HG03521 (cell line): ENCODE measurements at regions not wholly inside any gene's neighbourhood (a gene's known extent, or its start where the extent isn't known, plus 50 kb on each side); places are given as distances from the start of the nearest gene placed in this dataset.
A peak's percentile ranks its signal among the peaks of the same experiment; 100 is the strongest.
"Not testable (repeated sequence)": the region's sequence is repeated elsewhere in the genome, so short reads cannot be mapped to it uniquely, and the experiment has no call there.

Experiments
- ATAC-seq: cut with Tn5 transposase; IDR thresholded peaks from one replicate; pipeline ENCODE4 v1.9.1; 2021; ENCODE audit warnings: mild to moderate bottlenecking, moderate library complexity; ENCODE audit not compliant: unreplicated experiment

DNA sequence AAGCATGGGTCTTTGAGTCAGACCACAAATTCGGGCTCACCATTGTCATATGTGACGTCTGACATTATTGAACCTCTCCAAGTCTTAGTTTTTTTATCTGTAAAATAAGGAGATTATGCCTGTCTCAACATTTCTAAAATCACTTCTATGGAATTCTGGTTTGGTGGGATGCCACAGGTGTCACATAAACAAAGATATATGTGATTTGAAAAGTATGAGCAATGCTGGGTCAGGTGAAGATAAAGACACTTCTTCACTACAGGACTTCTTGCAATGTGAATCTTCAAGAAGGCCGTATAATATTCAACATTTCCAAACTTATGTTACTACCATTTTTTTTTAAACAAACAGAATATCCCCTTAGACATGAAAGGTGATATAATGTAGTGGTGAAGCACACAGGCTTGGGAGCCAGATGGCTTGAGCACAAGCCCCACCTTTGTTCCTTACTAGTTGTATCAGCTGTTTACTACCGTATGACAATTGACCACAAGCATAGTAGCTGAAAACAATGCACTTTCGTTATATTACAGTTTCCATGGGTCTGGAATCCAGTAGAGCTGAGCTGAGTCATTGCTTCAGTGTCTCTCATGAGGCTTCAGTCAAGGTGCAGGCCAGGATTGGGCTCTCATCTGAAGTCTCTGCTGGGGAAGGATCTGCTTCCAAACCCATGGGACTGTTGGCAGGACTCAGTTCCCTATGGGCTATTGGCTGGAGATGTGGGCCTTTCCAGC, 87.7 kb downstream of the UTP18 start:
- no peak for ATAC-seq

- no peak for ATAC-seq
Measured at GRCh38 chr17:51351080-51351479, 90.7 kb downstream of the UTP18 start.

GRCh38 chr17:51351890-51352289, 91.5 kb downstream of the UTP18 start:
- no peak for ATAC-seq

DNA sequence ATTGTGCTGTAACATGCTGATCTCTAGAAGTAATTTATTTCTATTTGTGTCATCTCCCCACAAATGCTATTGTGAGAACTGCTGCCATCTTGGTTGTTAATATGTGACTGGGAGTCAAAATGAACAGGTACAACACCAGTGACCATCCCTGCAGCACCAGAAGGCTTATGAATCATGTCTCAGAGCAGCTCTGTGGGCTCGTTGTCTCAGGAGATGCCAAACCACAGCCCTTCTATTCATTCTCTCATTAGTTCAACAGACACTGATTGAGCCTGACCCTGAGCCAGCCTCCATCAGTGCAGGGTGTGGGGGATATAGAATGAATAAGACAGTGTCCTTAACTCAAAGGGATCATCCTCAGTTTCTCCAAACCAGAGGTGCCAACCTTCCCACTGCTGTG, 92.5 kb downstream of the UTP18 start:
- no peak for ATAC-seq

GRCh38 chr17:51353296-51353695, 93.0 kb downstream of the UTP18 start:
- ATAC-seq: no peak

DNA sequence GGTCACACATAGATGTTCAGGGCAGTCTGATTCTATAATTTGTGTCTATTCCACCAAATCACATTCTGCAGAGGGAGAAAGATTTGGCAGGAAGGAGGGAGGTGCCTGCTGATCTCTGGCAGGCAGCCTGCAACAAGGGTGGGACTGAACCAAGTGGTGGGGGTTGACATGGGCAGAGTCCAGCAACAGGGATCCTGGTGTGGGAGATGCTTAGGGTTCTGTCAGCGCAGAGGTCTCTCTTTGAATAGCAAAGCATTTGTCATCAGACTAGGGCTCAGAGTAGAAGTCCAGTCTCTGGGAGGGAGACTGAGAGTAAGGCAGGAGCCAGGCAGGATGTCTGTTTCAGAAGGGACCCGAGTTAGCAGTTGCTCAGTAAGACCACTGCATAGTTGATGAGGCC, 94.6 kb downstream of the UTP18 start:
- ATAC-seq: no peak

GRCh38 chr17:51355441-51356410, 95.4 kb downstream of the UTP18 start:
- no peak for ATAC-seq

- no peak for ATAC-seq
Measured at GRCh38 chr17:51359055-51359454, 98.7 kb downstream of the UTP18 start.

- ATAC-seq: no peak
Measured at GRCh38 chr17:51362811-51363585, 102.7 kb downstream of the UTP18 start.

DNA sequence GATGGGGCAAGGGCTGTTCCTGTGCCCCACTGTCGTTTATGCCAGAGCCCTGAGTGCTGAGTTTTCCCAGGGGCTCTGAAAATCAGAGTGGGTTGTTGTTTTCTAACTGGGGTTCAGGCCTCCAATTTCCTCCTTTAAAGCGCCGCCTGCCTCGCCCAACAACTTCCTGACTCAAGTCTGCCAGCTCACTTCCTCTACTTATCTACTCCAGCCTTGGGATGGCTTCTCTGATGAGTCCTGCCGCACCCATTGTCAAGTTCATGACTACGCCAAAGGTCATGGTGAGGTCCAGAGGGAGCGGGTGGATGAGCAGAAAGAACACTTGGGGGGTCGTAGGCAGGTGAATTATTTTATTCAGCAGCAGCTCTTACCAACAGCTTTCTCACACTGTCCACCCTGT, 104.7 kb downstream of the UTP18 start:
- ATAC-seq: no peak

DNA sequence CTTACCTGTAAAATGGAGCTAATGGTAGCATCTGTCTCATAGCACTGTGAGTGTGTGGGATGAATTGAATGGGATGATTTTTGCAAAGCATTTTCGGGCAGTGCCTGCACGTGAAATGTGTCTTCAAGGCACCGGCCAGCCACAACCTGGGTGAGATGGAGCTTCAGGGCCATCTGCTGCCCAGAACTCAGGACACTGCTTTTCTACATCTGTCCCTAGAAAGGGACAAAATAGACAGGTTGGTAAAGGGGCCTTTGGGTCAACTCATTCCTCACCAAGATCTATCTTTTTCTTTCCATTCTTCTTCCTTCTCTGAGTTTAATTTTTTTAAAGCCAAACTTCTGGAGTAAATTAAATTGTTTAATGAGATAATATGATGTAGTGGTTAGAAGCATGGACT, 106.5 kb downstream of the UTP18 start:
- ATAC-seq: no peak

GRCh38 chr17:51367836-51368235, 107.5 kb downstream of the UTP18 start:
- ATAC-seq: not testable (repeated sequence)

DNA sequence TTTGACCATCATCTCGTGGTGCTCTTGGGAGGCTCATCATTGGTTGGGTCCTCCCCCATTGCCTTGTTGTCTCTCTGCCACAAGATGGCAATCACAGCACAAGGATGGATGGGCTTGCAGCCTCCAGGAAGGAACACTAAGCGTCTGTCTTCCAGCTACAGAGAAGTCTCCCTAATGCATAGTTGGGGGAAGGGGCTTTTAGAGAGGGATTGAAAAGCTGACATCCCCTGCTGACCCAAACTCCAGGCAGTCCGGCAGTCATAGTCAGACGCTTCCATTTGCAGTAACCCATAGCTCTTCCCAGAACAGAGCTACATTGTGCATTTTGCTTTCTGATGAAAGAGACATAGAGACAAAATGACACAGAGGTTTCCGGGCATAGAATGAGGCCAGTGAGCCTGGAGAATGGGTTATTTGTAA, 111.4 kb downstream of the UTP18 start:
- ATAC-seq: no peak

DNA sequence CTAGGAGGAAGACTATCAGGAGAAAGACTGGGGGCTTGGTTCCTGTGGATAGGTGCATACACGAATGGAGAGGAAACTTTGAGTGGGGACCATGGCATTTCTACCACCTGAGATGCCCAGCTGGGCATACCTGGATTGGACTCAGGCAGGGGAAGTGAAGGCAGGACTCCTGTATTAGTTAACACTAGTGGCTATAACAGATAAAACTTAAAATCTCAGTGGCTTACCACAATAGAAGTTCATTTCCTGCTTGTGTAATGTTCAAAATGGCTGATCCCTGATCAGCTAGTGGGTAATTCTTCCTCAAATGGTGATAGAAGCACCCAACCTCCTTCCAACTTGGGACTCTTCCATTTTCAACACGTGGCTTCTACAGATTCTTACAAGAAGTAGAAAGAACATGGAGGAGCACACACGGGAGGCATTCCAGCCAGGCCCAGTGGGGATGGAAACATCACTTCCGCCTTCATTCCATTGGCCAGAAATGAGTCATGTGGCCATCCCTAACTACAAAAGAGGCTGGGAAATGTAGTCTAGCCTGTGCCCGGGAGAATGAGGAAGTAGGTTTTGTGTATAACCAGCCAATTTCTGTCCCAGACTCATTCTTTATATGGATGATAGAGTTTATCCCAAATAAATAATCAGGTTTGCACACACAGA, 112.1 kb downstream of the UTP18 start:
- ATAC-seq: peak; percentile 46

- ATAC-seq: no peak
Measured at GRCh38 chr17:51373489-51374152, 113.3 kb downstream of the UTP18 start.

DNA sequence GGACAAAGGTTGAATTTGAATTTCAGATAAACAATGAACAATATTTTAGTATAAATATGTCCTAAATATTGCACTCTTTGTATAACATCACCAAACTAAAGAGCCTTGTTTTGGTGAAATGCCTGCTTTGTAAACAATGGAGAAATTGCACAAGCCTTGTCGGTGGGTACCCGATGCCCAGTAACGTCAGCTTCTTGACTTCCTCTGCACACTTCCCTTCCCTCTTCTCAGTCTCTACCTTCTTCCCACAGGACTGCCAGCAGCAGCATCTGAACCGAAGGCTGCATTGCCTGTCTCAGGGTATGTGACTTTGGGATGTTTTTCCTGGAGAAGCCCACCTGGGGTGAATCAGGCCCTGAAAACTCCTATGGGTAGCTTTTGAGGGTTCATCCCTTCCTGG, 113.9 kb downstream of the UTP18 start:
- no peak for ATAC-seq

DNA sequence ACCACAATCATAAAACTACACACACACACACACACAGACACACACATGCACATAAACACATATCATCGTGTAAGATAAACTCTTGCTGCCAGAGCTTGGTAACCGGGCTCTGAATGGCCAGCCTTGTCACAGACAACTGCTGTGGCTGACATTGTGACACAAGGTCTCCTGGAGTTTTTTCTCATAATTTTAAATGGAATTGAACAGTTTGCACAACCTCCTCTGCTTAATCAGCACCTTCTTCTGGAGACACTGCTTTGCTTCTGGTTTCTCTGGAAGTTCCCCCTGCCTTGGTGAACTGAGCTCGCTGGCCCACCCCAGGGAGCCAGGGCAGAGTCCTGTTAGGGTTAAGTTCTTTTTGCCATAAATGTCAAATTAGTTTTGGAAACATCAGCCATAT, 115.4 kb downstream of the UTP18 start:
- no peak for ATAC-seq

- no peak for ATAC-seq
Measured at GRCh38 chr17:51376739-51377138, 116.4 kb downstream of the UTP18 start.

GRCh38 chr17:51381262-51381661, 120.9 kb downstream of the UTP18 start:
- no peak for ATAC-seq

DNA sequence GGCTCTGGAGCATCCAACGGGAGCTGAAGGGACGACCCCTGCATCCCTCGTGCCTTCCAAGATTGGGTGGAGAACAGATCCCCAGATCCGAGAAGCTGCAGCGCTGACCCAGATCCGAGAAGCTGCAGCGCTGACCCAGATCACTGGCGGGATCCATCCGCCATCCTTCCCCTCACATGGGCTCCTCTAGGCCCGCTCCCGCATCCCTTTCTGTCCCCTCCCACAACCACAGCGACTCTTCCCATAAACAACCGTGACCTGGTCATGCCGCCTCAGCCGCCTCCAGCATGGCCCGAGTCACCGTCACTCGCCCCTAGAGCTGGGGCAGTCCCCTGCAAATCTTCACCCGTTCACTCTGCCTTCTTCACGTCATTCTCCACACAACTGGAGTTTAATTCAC, 124.9 kb downstream of the UTP18 start:
- no peak for ATAC-seq
